Thoracic aorta (tissue), 2 donors: ENCODE measurements at regions not wholly inside any gene's neighbourhood (a gene's known extent, or its start where the extent isn't known, plus 50 kb on each side); places are given as distances from the start of the nearest gene placed in this dataset.

ENCODE experiments used
- ATAC-seq: fragments of 150-250 bp; one replicate; pipeline ENCODE4 v1.8.0; 2017; ENCODE audit warnings: low read depth; ENCODE audit not compliant: insufficient number of reproducible peaks, low FRiP score
- DNase-seq: peaks from one replicate; pipeline ENCODE4 v3.0.0-alpha.2; 2020; ENCODE audit warnings: low spot score
- H3K27ac ChIP-seq, 2 donors: fragments of 200-600 bp; sonication (generic); 1 replicate in 1 of 2; 2 replicates in 1 of 2; pipeline ENCODE4 v1.5.1; 2016; ENCODE audit warnings: mild to moderate bottlenecking in 2 of 2, moderate library complexity in 2 of 2
- H3K27me3 ChIP-seq: fragments of 200-600 bp; sonication (generic); replicated peaks from 2 replicates; pipeline ENCODE4 v1.6.0; 2016; ENCODE audit warnings: mild to moderate bottlenecking; ENCODE audit not compliant: insufficient read depth
- H3K36me3 ChIP-seq: fragments of 200-600 bp; sonication (generic); one replicate; pipeline ENCODE4 v1.5.1; 2016
- H3K4me1 ChIP-seq, 2 donors: fragments of 200-600 bp; sonication (generic); 1 replicate in 1 of 2; 2 replicates in 1 of 2; pipeline versions ENCODE4 v1.5.1 to v1.6.0; 2016; ENCODE audit warnings: low read depth in 2 of 2, mild to moderate bottlenecking in 1 of 2; ENCODE audit not compliant: control insufficient read depth in 1 of 2
- H3K4me3 ChIP-seq: fragments of 200-600 bp; sonication (generic); 2 replicates; pipeline ENCODE4 v1.5.1; 2016; ENCODE audit warnings: mild to moderate bottlenecking
- H3K9me3 ChIP-seq: fragments of 200-600 bp; sonication (generic); 2 replicates; pipeline ENCODE4 v1.5.1; 2016
- CTCF ChIP-seq: fragments of 200-600 bp; sonication (generic); IDR thresholded peaks from one replicate; pipeline ENCODE4 v1.5.1; 2019; ENCODE audit warnings: antibody characterized with exemption

GRCh38 chr2:76318848-76319360 lies 608.2 kb upstream of the GCFC2 start:
- no peak for TF ChIP-seq CTCF
- no peaks in the 10 kb centered on the region for H3K4me1 ChIP-seq
- no peaks in the 10 kb centered on the region for H3K27me3 ChIP-seq
- H3K27ac ChIP-seq: no peak overlapping the region
- H3K36me3 ChIP-seq: no peaks in the 10 kb centered on the region
- no peak for ATAC-seq
- no peak for DNase-seq
- no peaks in the 10 kb centered on the region for H3K9me3 ChIP-seq
- no peak overlapping the region for H3K4me3 ChIP-seq

GRCh38 chr2:76316691-76317090 lies 606.0 kb upstream of the GCFC2 start:
- TF ChIP-seq CTCF: no peak
- H3K27ac ChIP-seq: no peak overlapping the region
- H3K4me1 ChIP-seq: no peaks in the 10 kb centered on the region
- no peaks in the 10 kb centered on the region for H3K36me3 ChIP-seq
- DNase-seq: no peak
- H3K27me3 ChIP-seq: no peaks in the 10 kb centered on the region
- H3K4me3 ChIP-seq: no peak overlapping the region
- no peaks in the 10 kb centered on the region for H3K9me3 ChIP-seq
- ATAC-seq: no peak

DNA sequence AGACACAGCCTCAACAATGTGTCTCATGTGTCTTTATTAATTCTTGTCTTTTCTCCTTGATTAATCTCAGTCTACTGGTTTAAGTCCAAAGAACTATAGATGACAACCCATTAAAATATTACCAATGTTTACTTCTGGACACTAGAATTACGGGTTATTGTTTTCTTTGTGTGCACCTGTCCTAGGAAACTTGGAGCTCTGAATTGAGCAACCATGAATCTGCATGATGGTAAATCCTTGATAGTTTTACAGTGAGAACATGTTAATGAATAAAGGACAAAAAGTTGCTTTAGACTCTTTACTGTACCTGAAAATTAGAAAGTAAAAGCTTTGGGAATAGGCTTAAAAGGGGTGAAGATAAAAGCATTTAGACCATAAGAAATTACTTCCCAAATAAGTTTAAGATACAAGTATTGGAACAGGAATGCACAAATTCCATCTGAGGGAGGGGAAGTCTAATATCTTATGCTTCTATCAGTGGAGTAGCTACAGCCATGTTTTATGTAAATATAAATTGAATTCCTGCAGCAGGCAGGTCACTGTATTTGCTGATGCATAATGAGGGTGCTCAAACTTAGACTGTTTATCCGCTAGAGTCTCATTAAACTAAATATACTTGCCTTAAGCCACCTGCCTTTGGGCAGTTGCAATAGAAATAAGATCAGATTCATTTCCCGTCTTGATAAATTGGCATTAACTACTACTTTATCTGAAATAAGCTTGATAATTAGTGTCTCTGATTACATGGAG lies 603.7 kb upstream of the GCFC2 start:
- no peaks in the 10 kb centered on the region for H3K36me3 ChIP-seq
- ATAC-seq: no peak

DNA sequence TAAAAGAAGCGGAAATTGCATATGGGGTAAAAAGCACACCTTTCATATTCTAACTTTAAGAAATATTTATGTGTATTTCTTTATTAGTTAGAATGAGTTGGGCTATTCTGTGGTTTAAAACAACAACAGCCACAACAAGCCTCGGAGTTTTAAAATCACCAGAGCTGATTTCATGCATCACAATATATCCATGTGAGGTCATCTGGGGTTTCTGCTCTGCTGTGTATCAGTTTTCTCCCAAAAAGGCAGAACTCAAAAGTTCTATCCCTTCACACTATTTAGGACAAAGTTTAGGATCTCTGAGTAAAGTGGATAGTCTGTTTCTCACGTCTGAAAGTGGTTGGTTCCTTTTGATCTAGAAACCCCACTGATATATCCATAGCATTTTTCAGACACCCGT lies 601.5 kb upstream of the GCFC2 start:
- DNase-seq (no peak), ATAC-seq (no peak)
- Histone ChIP-seq H3K27ac (no peak overlapping the region), H3K9me3 (no peaks in the 10 kb centered on the region), H3K36me3 (no peaks in the 10 kb centered on the region), H3K4me3 (no peak overlapping the region), H3K27me3 (no peaks in the 10 kb centered on the region), H3K4me1 (no peaks in the 10 kb centered on the region)
- TF ChIP-seq CTCF: no peak

More for the DNA sequence above, 603.7 kb upstream of the GCFC2 start:
- no peak for DNase-seq
- Histone ChIP-seq H3K27ac (no peak overlapping the region), H3K9me3 (no peaks in the 10 kb centered on the region), H3K4me3 (no peak overlapping the region), H3K27me3 (no peaks in the 10 kb centered on the region), H3K4me1 (no peaks in the 10 kb centered on the region)
- no peak for TF ChIP-seq CTCF

- ATAC-seq (no peak), DNase-seq (no peak)
- Histone ChIP-seq H3K4me3 (no peak overlapping the region), H3K27me3 (no peaks in the 10 kb centered on the region), H3K36me3 (no peaks in the 10 kb centered on the region), H3K27ac (no peak overlapping the region), H3K4me1 (no peaks in the 10 kb centered on the region), H3K9me3 (no peaks in the 10 kb centered on the region)
- no peak for TF ChIP-seq CTCF
Observed at GRCh38 chr2:76311728-76312127, 601.0 kb upstream of the GCFC2 start.
